HepG2 (cell line): ENCODE measurements at regions not wholly inside any gene's neighbourhood (a gene's known extent, or its start where the extent isn't known, plus 50 kb on each side); places are given as distances from the start of the nearest gene placed in this dataset.

Experiments used
- ARID4A ChIP-seq: sonication (generic); formaldehyde crosslinking; IDR thresholded peaks from 2 replicates; pipeline ENCODE4 v1.5.0; 2020; ENCODE audit warnings: mild to moderate bottlenecking, missing genetic modification reagents, borderline replicate concordance
- CCAR2 ChIP-seq: fragments of 200-400 bp; formaldehyde crosslinking; optimal IDR thresholded peaks from 2 replicates; pipeline ENCODE3; 2018; ENCODE audit warnings: low read depth, mild to moderate bottlenecking, low read length, moderate library complexity
- MED8 ChIP-seq: sonication (generic); formaldehyde crosslinking; IDR thresholded peaks from 2 replicates; pipeline ENCODE4 v1.8.1; 2023; ENCODE audit warnings: mild to moderate bottlenecking, missing genetic modification reagents; ENCODE audit not compliant: insufficient replicate concordance
- ONECUT2 ChIP-seq: sonication (generic); formaldehyde crosslinking; IDR thresholded peaks from 2 replicates; pipeline ENCODE4 v1.4.0; 2020; ENCODE audit warnings: missing genetic modification reagents
- REXO4 ChIP-seq: sonication (generic); formaldehyde crosslinking; IDR thresholded peaks from 2 replicates; pipeline ENCODE4 v1.8.0; 2022; ENCODE audit warnings: missing genetic modification reagents, mild to moderate bottlenecking, borderline replicate concordance
- SMAD3 ChIP-seq: sonication (generic); formaldehyde crosslinking; IDR thresholded peaks from 2 replicates; pipeline ENCODE4 v1.4.0; 2020; ENCODE audit warnings: missing genetic modification reagents
- SMARCC2 ChIP-seq: fragments of 450-650 bp; IDR thresholded peaks from 2 replicates; pipeline ENCODE4 v1.6.1; 2017; ENCODE audit warnings: antibody characterized with exemption, mild to moderate bottlenecking
- STAT6 ChIP-seq: sonication (generic); formaldehyde crosslinking; IDR thresholded peaks from 2 replicates; pipeline ENCODE4 v1.4.0; 2020; ENCODE audit warnings: missing genetic modification reagents, mild to moderate bottlenecking, borderline replicate concordance
- ZNF17 ChIP-seq: sonication (generic); formaldehyde crosslinking; IDR thresholded peaks from 2 replicates; pipeline ENCODE4 v1.5.0; 2020; ENCODE audit warnings: mild to moderate bottlenecking, missing genetic modification reagents
- ZNF280B ChIP-seq: sonication (generic); formaldehyde crosslinking; IDR thresholded peaks from 2 replicates; pipeline ENCODE4 v1.5.0; 2020; ENCODE audit warnings: missing genetic modification reagents, mild to moderate bottlenecking, borderline replicate concordance
- ZNF282 ChIP-seq: fragments of 450-650 bp; IDR thresholded peaks from 2 replicates; pipeline ENCODE4 v1.6.1; 2018; ENCODE audit not compliant: partially characterized antibody
- ZNF646 ChIP-seq: sonication (generic); formaldehyde crosslinking; IDR thresholded peaks from 2 replicates; pipeline ENCODE4 v1.9.0; 2021; ENCODE audit warnings: mild to moderate bottlenecking, missing genetic modification reagents

- TF ChIP-seq ZNF646 (CRISPR knock-in tag): peak; percentile 46; the same call in 1 of the 2 replicates
- no peak for TF ChIP-seq ZNF280B (CRISPR knock-in tag)
- TF ChIP-seq SMARCC2: no peak
- TF ChIP-seq MED8 (CRISPR knock-in tag): peak; percentile 98
- peak; percentile 54 for TF ChIP-seq ONECUT2 (CRISPR knock-in tag)
- peak; percentile 94; the same call in 1 of the 2 replicates for TF ChIP-seq STAT6
- peak; percentile 28 for TF ChIP-seq CCAR2
- no peak for TF ChIP-seq ZNF17
- no peak for TF ChIP-seq REXO4 (CRISPR knock-in tag)
- TF ChIP-seq SMAD3: peak; percentile 97; the same call in 1 of the 2 replicates
- TF ChIP-seq ARID4A (CRISPR knock-in tag): peak; percentile 47; the same call in 1 of the 2 replicates
- TF ChIP-seq ZNF282: no peak
Measured at GRCh38 chr2:62569907-62570841, 64.2 kb upstream of the TMEM17 start (continued).
